Immature natural killer cell (primary cell): ENCODE measurements at regions not wholly inside any gene's neighbourhood (a gene's known extent, or its start where the extent isn't known, plus 50 kb on each side); places are given as distances from the start of the nearest gene placed in this dataset.
A peak's percentile ranks its signal among the peaks of the same experiment; 100 is the strongest.
"Not testable (repeated sequence)": the region's sequence is repeated elsewhere in the genome, so short reads cannot be mapped to it uniquely, and the experiment has no call there.

Source experiments
- DNase-seq, 3 donors: peaks; one replicate each; pipeline ENCODE4 v3.0.0; 2022; ENCODE audit warnings: mixed read lengths in 1 of 3
- H3K27ac Mint-ChIP-seq, 6 donors: one replicate each; pipeline ENCODE4 v1.8.0; 2020; ENCODE audit warnings: mixed read lengths in 6 of 6, mild to moderate bottlenecking in 5 of 6, inconsistent platforms in 4 of 6, moderate library complexity in 3 of 6
- H3K27me3 Mint-ChIP-seq, 3 donors: one replicate each; pipeline ENCODE4 v1.8.0; 2020 to 2021; ENCODE audit warnings: low read depth in 3 of 3, mild to moderate bottlenecking in 3 of 3, mixed read lengths in 3 of 3, moderate library complexity in 3 of 3, inconsistent platforms in 1 of 3
- H3K36me3 Mint-ChIP-seq, 3 donors: one replicate each; pipeline ENCODE4 v1.8.0; 2020; ENCODE audit warnings: mixed read lengths in 3 of 3, inconsistent platforms in 2 of 3, mild to moderate bottlenecking in 2 of 3
- H3K4me1 Mint-ChIP-seq, 2 donors: one replicate each; pipeline ENCODE4 v1.8.0; 2020; ENCODE audit warnings: inconsistent platforms in 2 of 2, mild to moderate bottlenecking in 2 of 2, mixed read lengths in 2 of 2, moderate library complexity in 1 of 2
- H3K4me3 Mint-ChIP-seq, 5 donors: one replicate each; pipeline ENCODE4 v1.8.0; 2020; ENCODE audit warnings: mild to moderate bottlenecking in 5 of 5, mixed read lengths in 5 of 5, inconsistent platforms in 3 of 5, moderate library complexity in 3 of 5
- H3K9me3 Mint-ChIP-seq, 6 donors: one replicate each; pipeline ENCODE4 v1.8.0; 2020; ENCODE audit warnings: mild to moderate bottlenecking in 6 of 6, mixed read lengths in 6 of 6, inconsistent platforms in 4 of 6, moderate library complexity in 3 of 6

DNA sequence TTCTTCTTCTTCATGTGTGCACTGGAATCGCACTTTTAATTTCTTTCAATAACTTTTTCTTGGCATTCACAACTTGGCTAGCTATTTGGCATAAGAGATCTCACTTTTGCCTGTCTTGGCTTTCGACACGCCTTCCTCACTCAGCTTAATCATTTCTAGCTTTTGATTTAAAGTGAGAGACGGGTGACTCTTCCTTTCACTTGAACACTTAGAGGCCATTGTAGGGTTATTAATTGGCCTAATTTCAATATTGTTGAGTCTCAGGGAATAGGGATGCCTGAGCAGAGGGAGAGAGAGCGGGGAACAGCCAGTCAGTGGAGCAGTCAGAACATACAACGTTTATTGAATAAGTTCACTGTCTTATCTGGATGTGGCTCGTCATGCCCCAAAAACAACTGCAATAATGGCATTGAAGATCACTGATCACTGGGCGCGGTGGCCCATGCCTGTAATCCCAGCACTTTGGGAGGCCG, 200.3 kb downstream of the SEC14L1 start:
- peaks cover 48% of the 10 kb centered on the region in 2 donors for H3K4me1 Mint-ChIP-seq

DNA sequence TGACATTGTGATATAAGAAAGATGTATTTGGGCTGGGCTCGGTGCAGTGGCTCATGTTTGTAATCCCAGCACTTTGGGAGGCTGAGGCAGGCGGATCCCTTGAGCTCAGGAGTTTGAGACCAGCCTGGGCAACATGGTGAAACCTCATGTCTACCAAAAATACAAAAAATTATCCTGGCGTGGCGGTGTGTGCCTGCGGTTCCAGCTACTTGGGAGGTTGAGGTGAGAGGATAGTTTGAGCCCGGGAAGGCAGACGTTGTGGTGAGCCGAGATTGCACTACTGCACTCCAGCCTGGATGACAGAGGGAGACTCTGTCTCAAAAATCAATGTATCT, 201.9 kb downstream of the SEC14L1 start:
- H3K27me3 Mint-ChIP-seq, H3K9me3 Mint-ChIP-seq: not testable (repeated sequence)
- Mint-ChIP-seq H3K4me3 (peak overlapping the region; percentile 74 to 89 (median 82)), H3K36me3 (peaks cover 0 to 10% (median 5%) of the 10 kb centered on the region in 3 donors), H3K4me1 (peaks cover 55 to 59% of the 10 kb centered on the region in 2 donors), H3K27ac (peak overlapping the region; percentile 85 to 93 (median 90))
- peak in 1 of 3 donors; percentile 37 for DNase-seq

More for the DNA sequence above, 200.3 kb downstream of the SEC14L1 start:
- Mint-ChIP-seq H3K27me3 (peaks cover 0 to 1% (median 0%) of the 10 kb centered on the region in 3 donors), H3K27ac (peak overlapping the region; percentile 73 to 92 (median 88)), H3K36me3 (peaks cover 0 to 10% (median 9%) of the 10 kb centered on the region in 3 donors), H3K9me3 (peaks cover 0 to 4% (median 0%) of the 10 kb centered on the region in 6 donors), H3K4me3 (peak overlapping the region; percentile 36 to 89 (median 64))
- no peak for DNase-seq

DNA sequence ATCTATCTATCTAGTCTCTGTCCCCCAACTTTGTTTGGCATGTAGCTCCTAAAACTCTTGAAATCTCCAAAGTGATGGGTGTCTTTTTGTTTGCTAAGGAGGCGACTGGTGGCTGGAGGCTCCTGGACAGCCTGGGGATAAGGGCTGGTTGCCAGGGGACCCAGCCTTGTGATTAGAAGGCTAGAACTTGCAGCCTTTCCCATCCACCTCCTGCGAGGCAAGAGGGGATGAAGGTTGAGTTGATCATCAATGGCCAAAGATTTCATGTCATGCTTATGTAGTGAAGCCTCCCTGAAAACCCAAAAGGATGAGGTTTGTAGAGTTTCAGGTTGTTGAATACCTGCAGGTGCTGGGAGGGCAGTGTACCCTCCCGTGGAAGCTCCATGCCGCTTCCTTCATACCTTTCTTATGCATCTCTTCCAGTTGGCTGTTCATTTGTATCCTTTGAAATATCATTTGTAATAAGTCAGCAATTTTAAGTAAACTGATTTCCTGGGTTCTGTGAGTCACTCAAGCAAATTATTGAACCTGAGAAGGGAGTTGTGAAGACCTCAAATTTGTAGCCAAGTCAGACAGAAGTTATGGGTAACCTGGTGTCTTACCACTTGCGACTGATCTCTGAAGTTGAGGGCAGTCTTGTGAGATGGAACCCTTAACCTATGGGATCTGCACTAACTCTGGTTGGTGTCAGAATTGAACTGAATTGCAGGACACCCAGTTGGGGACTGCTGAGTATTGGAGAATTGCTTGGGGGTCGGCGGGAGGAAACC, 202.4 kb downstream of the SEC14L1 start:
- peak overlapping the region; percentile 85 to 93 (median 90) for H3K27ac Mint-ChIP-seq
- peaks cover 0 to 1% (median 0%) of the 10 kb centered on the region in 6 donors for H3K9me3 Mint-ChIP-seq
- H3K4me3 Mint-ChIP-seq = peak overlapping the region; percentile 74 to 89 (median 82)
- peaks cover 0 to 10% (median 3%) of the 10 kb centered on the region in 3 donors for H3K36me3 Mint-ChIP-seq
- peak; percentile 32 to 52 (median 46) for DNase-seq
- peaks cover 0 to 1% (median 0%) of the 10 kb centered on the region in 3 donors for H3K27me3 Mint-ChIP-seq
- H3K4me1 Mint-ChIP-seq = peaks cover 58 to 61% of the 10 kb centered on the region in 2 donors

DNA sequence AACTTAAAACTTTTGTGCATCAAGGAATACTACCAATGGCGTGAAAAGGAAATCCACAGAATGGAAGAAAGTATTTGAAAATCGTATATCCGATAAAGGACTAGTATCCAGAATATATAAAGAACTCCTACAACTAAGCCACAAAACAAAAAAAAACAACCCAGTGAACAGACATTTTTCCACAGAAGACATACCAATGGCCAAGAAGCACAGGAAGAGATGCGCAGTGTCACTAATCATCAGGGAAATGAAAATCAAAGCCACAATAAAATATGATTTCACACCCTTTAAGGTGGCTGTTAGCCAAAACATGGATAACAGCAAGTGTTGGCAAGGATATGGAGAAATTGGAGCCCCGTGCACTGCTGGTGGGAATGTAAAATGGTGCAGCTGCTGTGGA, 203.3 kb downstream of the SEC14L1 start:
- Mint-ChIP-seq H3K4me3 (peak overlapping the region; percentile 74 to 89 (median 82)), H3K4me1 (peaks cover 58 to 64% of the 10 kb centered on the region in 2 donors), H3K27ac (peak overlapping the region; percentile 85 to 93 (median 90)), H3K36me3 (peaks cover 0 to 7% (median under 1%) of the 10 kb centered on the region in 3 donors), H3K9me3 (no peaks in the 10 kb centered on the region), H3K27me3 (peaks cover 0 to 1% (median 1%) of the 10 kb centered on the region in 3 donors)
- no peak for DNase-seq

DNA sequence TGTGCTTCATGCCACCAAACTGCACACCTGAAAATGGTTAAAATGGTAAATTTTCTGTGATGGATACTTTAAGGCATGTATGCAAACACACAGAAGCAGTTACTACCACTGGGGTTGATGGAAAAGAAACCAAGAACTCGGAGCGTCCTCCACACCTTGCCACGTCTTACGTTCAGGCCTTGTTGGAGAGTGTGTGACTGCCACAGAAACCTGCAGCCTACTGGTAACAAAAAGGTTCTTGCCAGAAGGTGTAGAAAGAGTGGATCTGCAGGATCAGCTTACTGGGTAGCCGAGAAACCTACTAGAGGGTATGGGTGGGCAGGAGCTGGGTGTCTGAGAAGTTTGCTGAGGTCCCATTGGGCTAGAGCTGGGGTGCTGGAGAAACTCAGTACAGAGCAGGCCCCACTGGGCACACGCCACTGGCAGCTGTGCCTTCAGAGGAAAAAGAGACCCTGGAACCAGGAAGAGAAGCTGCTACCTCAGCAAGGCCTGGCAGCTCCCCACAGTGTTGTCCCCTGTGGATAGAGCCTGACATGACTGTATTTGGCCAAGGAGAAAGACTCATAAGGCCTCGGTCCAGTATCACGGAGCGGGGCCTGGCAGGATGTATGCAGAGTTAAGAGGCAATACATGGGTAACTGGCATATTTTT, 204.6 kb downstream of the SEC14L1 start:
- Mint-ChIP-seq H3K27me3 (peaks cover 0 to 4% (median 1%) of the 10 kb centered on the region in 3 donors), H3K36me3 (peaks cover 0 to 6% (median 0%) of the 10 kb centered on the region in 3 donors), H3K27ac (peak overlapping the region in 3 of 6 donors; percentile 40 to 89 (median 57)), H3K4me3 (peak overlapping the region in 1 of 5 donors; percentile 2), H3K4me1 (peaks cover 57 to 65% of the 10 kb centered on the region in 2 donors), H3K9me3 (no peaks in the 10 kb centered on the region)
- DNase-seq = no peak

DNA sequence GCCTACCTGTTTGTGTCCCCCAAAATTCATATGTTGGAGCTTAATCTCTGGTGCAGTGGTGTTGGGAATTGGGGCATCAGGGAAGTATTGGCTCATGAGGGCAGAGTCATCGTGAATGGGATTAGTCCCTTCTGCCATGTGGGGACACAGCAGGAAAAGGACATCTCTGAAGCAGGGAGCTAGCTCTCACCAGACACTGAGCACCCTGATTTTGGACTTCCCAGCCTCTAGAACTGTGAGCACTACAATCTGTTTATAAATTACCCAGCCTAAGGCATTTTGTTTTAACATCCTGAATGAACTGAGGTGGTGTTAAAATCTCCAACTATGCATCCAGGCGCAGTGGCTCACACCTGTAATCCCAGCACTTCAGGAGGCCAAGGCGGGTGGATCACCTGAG, 206.0 kb downstream of the SEC14L1 start:
- Mint-ChIP-seq H3K9me3 (no peaks in the 10 kb centered on the region), H3K4me1 (peaks cover 47 to 55% of the 10 kb centered on the region in 2 donors), H3K27me3 (peaks cover 0 to 6% (median 4%) of the 10 kb centered on the region in 3 donors), H3K4me3 (no peak overlapping the region), H3K27ac (no peak overlapping the region), H3K36me3 (no peaks in the 10 kb centered on the region)
- no peak for DNase-seq

DNA sequence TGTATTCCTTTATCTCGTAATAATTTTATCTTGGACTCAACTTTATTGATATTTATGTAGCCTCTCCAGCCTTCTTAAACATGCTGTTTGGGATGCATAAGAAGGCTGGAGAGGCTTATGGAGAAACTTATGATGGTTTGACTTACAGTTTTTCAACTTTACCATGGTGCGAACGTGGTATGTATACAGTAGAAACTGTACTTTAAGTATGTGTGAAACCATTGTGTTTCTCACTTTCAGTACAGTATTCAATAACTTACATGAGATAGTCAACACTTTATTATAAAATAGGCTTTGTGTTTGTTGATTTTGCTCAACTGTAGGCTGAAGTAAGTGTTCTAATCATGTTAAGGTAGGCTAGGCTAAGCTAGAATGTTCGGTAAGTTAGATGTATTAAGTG, 206.8 kb downstream of the SEC14L1 start:
- DNase-seq = no peak
- no peaks in the 10 kb centered on the region for H3K36me3 Mint-ChIP-seq
- no peak overlapping the region for H3K27ac Mint-ChIP-seq
- peaks cover 40 to 47% of the 10 kb centered on the region in 2 donors for H3K4me1 Mint-ChIP-seq
- peaks cover 0 to 6% (median 4%) of the 10 kb centered on the region in 3 donors for H3K27me3 Mint-ChIP-seq
- no peaks in the 10 kb centered on the region for H3K9me3 Mint-ChIP-seq
- H3K4me3 Mint-ChIP-seq = peak overlapping the region in 2 of 5 donors; percentile 18 to 54

DNA sequence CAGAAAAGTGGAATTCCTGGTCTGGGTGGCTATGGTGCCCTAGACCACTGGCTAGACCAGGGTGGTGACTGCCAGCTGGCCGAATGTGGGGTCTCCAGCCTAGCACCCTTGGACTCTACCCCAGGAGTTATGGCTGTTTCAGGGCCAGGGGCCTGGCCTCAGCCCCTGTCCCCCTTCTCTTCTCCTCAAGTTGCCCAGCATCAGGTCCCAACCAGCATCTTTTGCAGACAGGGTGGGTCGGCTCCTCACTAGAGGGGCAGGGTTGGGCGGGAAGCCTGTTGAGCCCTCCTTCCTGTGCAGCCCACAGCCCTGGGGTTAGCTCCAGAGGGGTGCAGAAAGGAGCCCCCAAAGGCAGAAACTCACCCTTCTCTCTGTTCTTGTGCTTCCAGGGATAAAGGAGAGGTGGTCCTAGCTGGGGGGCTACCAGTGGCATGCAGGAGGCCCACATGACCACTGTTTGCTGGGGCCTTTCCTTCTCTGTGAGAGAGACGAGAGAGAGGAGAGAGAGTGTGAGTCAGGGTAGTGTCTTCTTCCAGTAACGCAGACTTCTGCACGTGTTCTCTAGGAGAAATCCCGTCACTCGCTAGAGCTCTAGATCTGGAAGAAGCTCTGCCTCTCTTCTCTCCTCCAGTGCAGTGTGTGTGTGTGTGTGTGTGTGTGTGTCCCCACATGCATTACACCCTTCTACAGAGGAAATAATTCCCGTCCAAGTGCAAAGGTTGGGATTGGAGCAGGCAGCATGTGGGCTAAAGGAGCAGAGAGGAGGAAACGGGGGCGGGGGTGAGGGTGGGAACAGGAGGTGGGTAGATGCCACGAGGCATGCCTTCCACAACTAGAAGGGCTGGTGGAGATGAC, 209.4 kb downstream of the SEC14L1 start:
- H3K4me1 Mint-ChIP-seq = peaks cover 14 to 25% of the 10 kb centered on the region in 2 donors
- H3K36me3 Mint-ChIP-seq = no peaks in the 10 kb centered on the region
- DNase-seq = no peak
- H3K27ac Mint-ChIP-seq = no peak overlapping the region
- peaks cover 2 to 20% (median 9%) of the 10 kb centered on the region in 3 donors for H3K27me3 Mint-ChIP-seq
- H3K9me3 Mint-ChIP-seq = no peaks in the 10 kb centered on the region
- no peak overlapping the region for H3K4me3 Mint-ChIP-seq

DNA sequence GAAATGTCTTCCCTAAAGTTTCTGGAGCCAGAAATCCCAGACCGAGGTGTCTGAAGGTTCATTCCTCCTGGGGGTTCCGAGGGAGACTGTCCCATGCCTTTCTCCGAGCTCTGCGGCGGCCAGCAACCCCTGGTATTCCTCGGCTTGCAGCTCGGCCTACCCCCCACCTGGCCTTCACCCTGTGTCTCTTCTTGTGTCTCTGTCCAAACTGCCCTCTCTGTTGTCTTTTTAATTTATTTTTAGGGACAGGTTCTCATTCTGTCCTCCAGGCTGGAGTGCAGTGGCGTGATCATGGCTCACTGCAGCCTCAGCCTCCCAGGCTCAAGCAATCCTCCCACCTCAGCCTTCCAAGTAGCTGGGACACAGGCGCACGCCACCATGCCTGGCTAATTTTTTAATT, 211.7 kb downstream of the SEC14L1 start:
- Mint-ChIP-seq H3K36me3 (no peaks in the 10 kb centered on the region), H3K27me3 (peaks cover 18 to 38% (median 26%) of the 10 kb centered on the region in 3 donors), H3K4me1 (peaks cover 15 to 18% of the 10 kb centered on the region in 2 donors), H3K27ac (no peak overlapping the region), H3K4me3 (no peak overlapping the region), H3K9me3 (peaks cover 0 to 2% (median 0%) of the 10 kb centered on the region in 6 donors)
- DNase-seq = no peak

DNA sequence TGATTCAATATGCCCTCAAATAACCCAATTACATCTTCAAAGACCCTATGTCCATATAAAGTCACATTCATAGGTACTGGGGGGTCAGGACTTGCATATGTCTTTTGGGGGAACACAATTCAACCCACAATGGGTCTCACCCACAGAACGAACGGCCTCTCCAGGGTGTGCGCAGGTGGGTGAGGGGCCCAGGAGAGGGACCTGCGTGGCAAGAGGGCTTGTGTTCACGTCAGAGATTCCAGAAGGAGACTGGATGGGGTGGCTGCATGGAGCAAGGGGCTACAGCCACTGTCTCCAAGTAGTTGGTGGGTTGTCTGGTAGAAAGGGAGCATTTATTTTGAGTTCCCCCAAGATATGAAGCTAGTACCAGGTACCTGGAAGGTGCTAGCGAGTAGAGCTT, 212.2 kb downstream of the SEC14L1 start:
- Mint-ChIP-seq H3K27me3 (peaks cover 22 to 42% (median 31%) of the 10 kb centered on the region in 3 donors), H3K9me3 (peaks cover 0 to 2% (median 0%) of the 10 kb centered on the region in 6 donors), H3K27ac (peak overlapping the region in 1 of 6 donors; percentile 35), H3K4me3 (no peak overlapping the region), H3K4me1 (peaks cover 12 to 14% of the 10 kb centered on the region in 2 donors), H3K36me3 (no peaks in the 10 kb centered on the region)
- no peak for DNase-seq

DNA sequence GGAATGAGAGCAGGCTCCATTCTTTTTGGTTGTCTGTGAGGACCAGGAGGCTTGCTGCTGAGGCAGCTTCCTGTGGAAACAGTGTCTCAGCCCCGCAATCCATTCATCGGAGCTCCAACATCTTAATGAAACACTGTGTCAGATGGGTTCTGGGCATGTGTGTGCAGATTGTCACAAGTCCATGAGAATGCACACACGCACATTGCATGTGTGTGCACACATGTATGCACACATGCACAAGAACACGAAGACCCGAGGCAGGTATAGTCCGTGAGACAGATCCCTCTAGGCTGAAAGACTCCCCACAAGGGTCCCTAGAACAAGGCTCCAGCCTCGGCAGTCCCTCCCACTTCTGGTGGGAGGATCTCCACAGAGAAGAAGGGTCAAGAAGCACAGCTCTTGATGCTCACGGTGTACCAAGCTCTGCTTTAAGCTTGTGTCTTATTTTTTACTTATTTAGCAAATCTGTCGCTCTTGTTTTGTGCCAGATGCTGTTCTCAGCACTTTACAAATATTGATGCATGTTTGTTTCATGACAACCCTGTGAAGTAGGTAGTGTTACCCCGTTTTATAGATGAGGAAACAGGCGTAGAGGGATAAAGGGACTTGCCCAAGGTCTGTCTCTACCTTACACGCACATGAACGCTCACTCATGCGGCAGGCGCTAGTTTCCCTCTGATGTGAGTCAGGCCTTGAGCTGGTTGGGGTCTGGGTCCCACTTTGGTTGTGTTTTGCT, 213.1 kb downstream of the SEC14L1 start:
- Mint-ChIP-seq H3K4me3 (no peak overlapping the region), H3K36me3 (no peaks in the 10 kb centered on the region), H3K27me3 (peaks cover 22 to 42% (median 34%) of the 10 kb centered on the region in 3 donors), H3K4me1 (peaks cover 12% of the 10 kb centered on the region in 2 donors), H3K27ac (peak overlapping the region in 1 of 6 donors; percentile 62), H3K9me3 (peaks cover 0 to 2% (median 0%) of the 10 kb centered on the region in 6 donors)
- DNase-seq = no peak

DNA sequence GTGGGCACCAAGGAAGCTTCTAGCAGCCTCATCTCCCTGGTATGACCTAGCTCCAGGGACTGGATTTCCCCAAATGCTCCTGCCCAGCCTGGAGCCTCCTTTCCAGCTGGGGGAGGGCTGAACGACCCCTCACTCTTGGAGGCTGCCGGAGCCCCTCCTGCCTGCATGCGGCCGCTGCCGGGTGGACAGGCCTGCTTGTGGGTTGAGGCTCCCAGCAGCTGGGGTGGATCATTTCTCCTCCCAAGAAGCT, 213.6 kb downstream of the SEC14L1 start:
- Mint-ChIP-seq H3K9me3 (peaks cover 0 to 2% (median 0%) of the 10 kb centered on the region in 6 donors), H3K4me3 (no peak overlapping the region)

More for the DNA sequence above, 213.6 kb downstream of the SEC14L1 start:
- Mint-ChIP-seq H3K27ac (no peak overlapping the region), H3K36me3 (no peaks in the 10 kb centered on the region), H3K27me3 (peaks cover 22 to 42% (median 37%) of the 10 kb centered on the region in 3 donors), H3K4me1 (peaks cover 11 to 12% of the 10 kb centered on the region in 2 donors)
- no peak for DNase-seq
